Neutrophil (primary cell): ENCODE measurements at regions not wholly inside any gene's neighbourhood (a gene's known extent, or its start where the extent isn't known, plus 50 kb on each side); places are given as distances from the start of the nearest gene placed in this dataset.

ENCODE experiments used
- H3K27ac ChIP-seq: fragments of 200-600 bp; sonication (generic); 2 replicates; pipeline ENCODE4 v1.5.1; 2016; ENCODE audit warnings: mild to moderate bottlenecking, moderate library complexity
- H3K27me3 ChIP-seq: fragments of 200-600 bp; sonication (generic); 2 replicates; pipeline ENCODE4 v1.6.0; 2016; ENCODE audit warnings: mild to moderate bottlenecking
- H3K36me3 ChIP-seq: fragments of 200-600 bp; sonication (generic); 2 replicates; pipeline ENCODE4 v1.5.1; 2017
- H3K4me1 ChIP-seq, 2 experiments: fragments of 200-600 bp in 1 of 2; sonication (generic) in 1 of 2; 1 replicate in 1 of 2; 2 replicates in 1 of 2; pipeline versions ENCODE4 v1.5.1 to v1.6.1; 2013 to 2016; ENCODE audit warnings: low read depth in 1 of 2, low read length in 1 of 2, mild to moderate bottlenecking in 1 of 2, moderate library complexity in 1 of 2; ENCODE audit not compliant: control insufficient read depth in 1 of 2, insufficient read depth in 1 of 2
- H3K4me3 ChIP-seq, 2 experiments: fragments of 200-600 bp in 1 of 2; sonication (generic) in 1 of 2; 1 replicate in 1 of 2; 2 replicates in 1 of 2; pipeline ENCODE4 v1.5.1; 2013 to 2016; ENCODE audit warnings: low read depth in 1 of 2, low read length in 1 of 2, mild to moderate bottlenecking in 1 of 2, moderate library complexity in 1 of 2
- H3K9me3 ChIP-seq: fragments of 200-600 bp; sonication (generic); 2 replicates; pipeline ENCODE4 v1.5.1; 2016
- CTCF ChIP-seq: fragments of 200-600 bp; sonication (generic); IDR thresholded peaks from 2 replicates; pipeline ENCODE4 v1.5.1; 2016; ENCODE audit warnings: antibody characterized with exemption

GRCh38 chr9:88923653-88924288 is 67.5 kb upstream of the S1PR3 start:
- H3K27me3 ChIP-seq = no peaks in the 10 kb centered on the region
- TF ChIP-seq CTCF = no peak
- peaks cover 14 to 28% of the 10 kb centered on the region in 2 experiments for H3K4me1 ChIP-seq
- no peaks in the 10 kb centered on the region for H3K9me3 ChIP-seq
- peak overlapping the region; percentile 64 for H3K27ac ChIP-seq
- no peaks in the 10 kb centered on the region for H3K36me3 ChIP-seq
- no peak overlapping the region for H3K4me3 ChIP-seq

DNA sequence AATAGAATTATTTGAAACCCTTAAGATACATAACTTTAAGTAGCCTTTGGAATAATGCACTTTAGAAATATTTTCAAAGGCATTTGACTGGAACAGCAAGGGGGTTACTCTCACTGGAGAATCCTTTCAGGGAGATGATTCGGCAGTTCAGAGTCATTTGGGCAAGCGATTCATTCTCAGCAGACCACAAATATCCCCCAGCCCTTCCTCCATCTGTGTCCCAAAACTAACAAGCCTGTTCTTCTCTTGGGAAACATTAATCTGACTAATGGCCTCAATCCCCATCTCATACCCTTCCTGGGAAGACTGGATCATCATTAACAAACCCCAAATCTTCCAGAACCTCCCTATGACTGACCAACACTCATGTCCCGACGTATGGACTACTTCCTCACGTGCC is 65.8 kb upstream of the S1PR3 start:
- no peaks in the 10 kb centered on the region for H3K27me3 ChIP-seq
- H3K4me3 ChIP-seq = no peak overlapping the region
- no peak for TF ChIP-seq CTCF
- H3K4me1 ChIP-seq = peaks cover 14 to 28% of the 10 kb centered on the region in 2 experiments
- H3K36me3 ChIP-seq = no peaks in the 10 kb centered on the region
- no peaks in the 10 kb centered on the region for H3K9me3 ChIP-seq
- H3K27ac ChIP-seq = no peak overlapping the region

- Histone ChIP-seq H3K27ac (no peak overlapping the region), H3K4me1 (peaks cover 14 to 28% of the 10 kb centered on the region in 2 experiments), H3K27me3 (no peaks in the 10 kb centered on the region), H3K4me3 (no peak overlapping the region), H3K36me3 (no peaks in the 10 kb centered on the region), H3K9me3 (no peaks in the 10 kb centered on the region)
- TF ChIP-seq CTCF = no peak
These were observed 64.3 kb upstream of the S1PR3 start for GRCh38 chr9:88926781-88927505.

- peaks cover 14 to 28% of the 10 kb centered on the region in 2 experiments for H3K4me1 ChIP-seq
- no peak overlapping the region for H3K27ac ChIP-seq
- H3K4me3 ChIP-seq = no peak overlapping the region
These were observed 63.8 kb upstream of the S1PR3 start for GRCh38 chr9:88927510-88927909.

DNA sequence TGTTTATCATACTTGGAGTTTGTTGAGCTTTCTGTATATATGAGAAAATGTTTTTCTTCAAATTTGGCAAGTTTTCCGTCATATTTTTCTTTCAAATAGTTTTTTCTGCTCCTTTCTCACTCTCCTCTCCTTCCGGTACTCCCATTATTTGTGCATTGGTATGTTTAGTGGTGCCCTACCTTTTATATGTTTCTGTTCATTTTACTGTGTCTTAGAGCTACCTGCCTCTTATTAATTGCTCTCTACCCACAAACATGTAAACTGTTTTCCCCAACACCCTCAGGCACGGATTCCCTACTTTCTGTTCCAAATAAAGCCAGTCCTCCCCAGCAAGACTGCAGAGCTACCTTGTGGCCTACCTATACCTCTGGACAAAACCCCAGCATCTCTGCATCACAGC is 60.6 kb upstream of the S1PR3 start:
- H3K27ac ChIP-seq = no peak overlapping the region
- H3K27me3 ChIP-seq = peaks cover 9% of the 10 kb centered on the region
- H3K9me3 ChIP-seq = no peaks in the 10 kb centered on the region
- TF ChIP-seq CTCF = no peak
- no peaks in the 10 kb centered on the region for H3K36me3 ChIP-seq
- peaks cover 4 to 10% of the 10 kb centered on the region in 2 experiments for H3K4me1 ChIP-seq
- no peak overlapping the region for H3K4me3 ChIP-seq

More at GRCh38 chr9:88927510-88927909, 63.8 kb upstream of the S1PR3 start:
- H3K36me3 ChIP-seq = no peaks in the 10 kb centered on the region
- H3K27me3 ChIP-seq = no peaks in the 10 kb centered on the region
- TF ChIP-seq CTCF = no peak
- H3K9me3 ChIP-seq = no peaks in the 10 kb centered on the region
